ENCODE measurements at regions not wholly inside any gene's neighbourhood (a gene's known extent, or its start where the extent isn't known, plus 50 kb on each side); places are given as distances from the start of the nearest gene placed in this dataset.
A peak's percentile ranks its signal among the peaks of the same experiment; 100 is the strongest.

DNA sequence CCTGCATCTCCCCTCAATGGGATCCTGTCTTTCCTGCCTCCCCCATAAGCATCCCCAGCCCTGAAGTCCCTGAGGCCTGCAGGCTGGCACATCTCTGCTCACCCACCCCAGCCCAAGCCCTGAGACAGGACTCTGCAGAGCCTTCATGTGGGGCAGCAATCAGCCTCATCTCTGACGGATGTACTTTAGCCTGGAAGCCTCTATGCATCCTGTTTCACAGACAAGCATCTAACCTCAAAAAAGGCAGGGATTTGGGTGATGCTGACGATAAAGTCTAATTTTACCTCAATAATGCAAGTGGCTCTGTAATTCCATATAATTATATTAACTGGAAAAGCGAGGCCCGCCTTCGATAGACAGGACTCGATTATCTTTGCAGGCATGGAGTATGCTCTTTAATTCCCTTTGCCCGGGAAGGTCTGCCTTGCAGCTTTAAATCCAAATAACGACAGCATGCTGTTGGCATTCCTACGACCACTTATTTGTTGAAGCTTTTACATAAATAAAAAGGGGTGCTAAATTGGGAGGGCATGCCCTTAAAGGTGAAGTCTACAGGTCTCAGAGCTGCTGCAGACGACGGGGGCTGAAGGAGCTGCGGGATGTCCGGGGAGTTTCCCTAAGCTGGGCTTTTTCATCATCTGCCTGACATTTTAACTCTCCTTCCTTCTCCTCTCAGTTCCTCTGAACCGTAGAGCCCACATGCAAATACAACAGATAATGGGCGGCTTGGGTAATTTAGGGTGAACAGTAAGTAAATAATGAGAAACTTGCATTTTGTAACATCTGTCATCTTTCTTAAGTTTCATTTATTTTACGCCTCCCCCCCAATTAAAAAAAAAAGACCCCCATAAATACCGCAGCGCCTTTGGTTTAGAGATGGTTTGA is 211.5 kb downstream of the URI1 start:
- ATAC-seq (ENCODE audit: low read depth) (peak; percentile 83), DNase-seq (ENCODE audit: low spot score in 2 of 2) (no peak)
- no peaks in the 10 kb centered on the region for H3K9me3 Mint-ChIP-seq
- H3K27ac Mint-ChIP-seq: no peak overlapping the region
- H3K27me3 Mint-ChIP-seq: peaks cover 6% of the 10 kb centered on the region
- peaks cover 5% of the 10 kb centered on the region for H3K4me1 Mint-ChIP-seq
- H3K36me3 Mint-ChIP-seq: no peaks in the 10 kb centered on the region
- H3K4me3 Mint-ChIP-seq: no peak overlapping the region

DNA sequence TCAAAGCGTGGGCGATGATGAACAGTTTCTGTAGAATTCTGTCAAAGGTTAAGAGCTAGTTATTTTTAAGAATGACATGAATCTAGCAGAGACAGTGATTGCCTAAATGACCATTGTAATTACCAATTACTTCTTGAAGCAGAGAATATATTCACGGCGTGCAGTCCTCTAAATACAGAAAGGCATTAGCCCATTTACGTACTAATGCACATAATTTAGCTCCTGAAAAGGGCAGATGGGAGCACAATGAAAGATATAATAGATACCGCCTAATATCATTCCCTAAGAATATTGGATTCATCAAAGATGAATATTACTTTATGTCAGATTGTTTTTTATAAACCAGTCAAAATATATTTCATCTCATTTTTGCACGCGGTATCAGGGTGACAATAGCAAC is 212.4 kb downstream of the URI1 start:
- Mint-ChIP-seq H3K36me3 (no peaks in the 10 kb centered on the region), H3K27me3 (peaks cover 3% of the 10 kb centered on the region), H3K9me3 (no peaks in the 10 kb centered on the region), H3K4me3 (no peak overlapping the region), H3K4me1 (peaks cover 5% of the 10 kb centered on the region), H3K27ac (no peak overlapping the region)
- DNase-seq (ENCODE audit: low spot score in 2 of 2) (no peak), ATAC-seq (ENCODE audit: low read depth) (no peak)

DNA sequence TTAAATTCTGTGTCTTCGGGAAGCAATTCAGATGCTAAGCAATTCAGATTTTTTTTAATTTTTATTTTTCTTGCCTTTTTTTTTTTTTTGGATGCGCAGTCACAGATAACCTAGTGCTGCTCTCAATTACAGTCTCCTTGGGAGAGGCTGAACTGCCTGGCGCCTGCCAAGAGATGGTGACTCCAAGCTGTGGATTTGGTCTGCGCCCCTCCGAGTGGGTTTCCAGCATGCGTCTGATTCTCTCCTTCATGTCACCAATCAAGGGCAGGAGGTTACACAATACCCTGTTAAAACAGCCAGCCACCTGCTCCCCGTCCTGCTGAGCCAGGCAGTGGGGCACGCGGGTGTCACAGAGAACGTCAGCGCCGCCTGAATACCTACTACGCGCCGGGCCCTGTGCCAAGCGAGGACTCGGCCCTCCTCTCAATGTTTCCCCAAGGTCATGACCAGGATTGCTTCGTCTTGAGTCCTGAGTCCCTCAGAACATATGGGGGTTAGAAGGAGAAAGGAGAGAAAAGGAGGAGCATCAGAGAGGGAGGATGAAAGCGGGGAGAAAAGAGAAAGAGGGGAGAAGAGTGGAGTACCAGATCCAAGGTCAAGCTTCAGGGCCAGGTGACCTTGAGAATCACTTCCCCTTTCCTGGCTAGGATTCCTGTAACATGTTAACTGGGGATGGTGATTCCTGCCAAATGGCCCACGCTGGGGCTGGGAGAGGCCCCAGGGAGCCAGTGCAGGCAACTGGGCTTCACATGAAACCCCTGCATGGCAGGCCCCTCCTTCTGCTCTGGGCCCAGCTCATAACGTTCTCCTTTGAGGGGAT is 213.6 kb downstream of the URI1 start:
- peaks cover 5% of the 10 kb centered on the region for H3K4me1 Mint-ChIP-seq
- H3K4me3 Mint-ChIP-seq: no peak overlapping the region
- H3K9me3 Mint-ChIP-seq: no peaks in the 10 kb centered on the region
- ATAC-seq (ENCODE audit: low read depth) (no peak), DNase-seq (ENCODE audit: low spot score in 2 of 2) (no peak)
- H3K27me3 Mint-ChIP-seq: no peaks in the 10 kb centered on the region
- no peaks in the 10 kb centered on the region for H3K36me3 Mint-ChIP-seq
- H3K27ac Mint-ChIP-seq: no peak overlapping the region

- peaks cover 5% of the 10 kb centered on the region for H3K4me1 Mint-ChIP-seq
Measured at GRCh38 chr19:30156646-30157045, 214.6 kb downstream of the URI1 start.

DNA sequence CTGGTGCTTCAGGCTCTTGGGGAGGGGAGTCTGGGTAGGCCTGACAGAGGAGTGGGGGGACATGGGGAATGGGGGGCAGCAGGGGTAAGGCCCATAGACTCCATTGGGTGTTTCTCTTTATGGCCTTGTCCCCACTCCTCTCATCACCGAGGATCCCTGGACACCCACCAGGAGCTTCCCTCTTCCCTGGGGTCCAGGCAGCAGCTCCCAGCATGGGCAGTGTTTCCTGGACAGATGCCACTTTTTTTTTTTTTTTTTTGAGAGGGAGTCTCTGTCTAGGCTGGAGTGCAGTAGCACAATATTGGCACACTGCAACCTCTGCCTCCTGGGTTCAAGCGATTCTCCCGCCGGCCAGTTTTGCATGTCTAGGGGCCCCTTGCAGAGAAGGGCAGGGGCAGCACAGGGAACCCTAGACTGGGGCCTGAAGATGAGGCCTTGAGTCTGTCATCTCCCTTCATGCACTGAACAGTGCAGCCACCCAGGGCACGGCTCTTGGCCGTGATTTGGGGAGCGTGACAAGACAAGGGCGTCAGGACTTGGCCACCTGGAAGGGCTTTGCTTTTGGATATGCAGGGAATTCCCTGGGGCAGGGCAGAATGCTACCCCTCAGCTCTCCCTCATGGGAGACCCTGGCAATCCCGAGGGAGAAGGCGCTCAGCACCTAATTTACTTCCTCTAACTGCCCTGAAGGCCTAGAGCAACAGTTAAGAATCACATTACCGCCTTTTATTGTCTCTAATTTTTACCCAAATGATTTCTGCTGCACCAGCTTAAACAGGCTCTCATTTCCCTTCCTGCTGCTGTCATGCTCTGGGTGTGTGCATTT is 213.9 kb upstream of the ZNF536 start:
- peaks cover 8% of the 10 kb centered on the region for H3K27me3 Mint-ChIP-seq
- H3K36me3 Mint-ChIP-seq: no peaks in the 10 kb centered on the region
- H3K9me3 Mint-ChIP-seq: peaks cover 6% of the 10 kb centered on the region
- no peak for ATAC-seq (ENCODE audit: low read depth)
- DNase-seq (ENCODE audit: low spot score in 2 of 2): no peak
- peaks cover 8% of the 10 kb centered on the region for H3K4me1 Mint-ChIP-seq
- H3K4me3 Mint-ChIP-seq: no peak overlapping the region
- H3K27ac Mint-ChIP-seq: no peak overlapping the region

More at GRCh38 chr19:30156646-30157045, 214.6 kb downstream of the URI1 start:
- H3K9me3 Mint-ChIP-seq: no peaks in the 10 kb centered on the region
- no peaks in the 10 kb centered on the region for H3K36me3 Mint-ChIP-seq
- no peak for ATAC-seq (ENCODE audit: low read depth)
- no peaks in the 10 kb centered on the region for H3K27me3 Mint-ChIP-seq
- H3K27ac Mint-ChIP-seq: no peak overlapping the region
- no peak for DNase-seq (ENCODE audit: low spot score in 2 of 2)
- H3K4me3 Mint-ChIP-seq: no peak overlapping the region

DNA sequence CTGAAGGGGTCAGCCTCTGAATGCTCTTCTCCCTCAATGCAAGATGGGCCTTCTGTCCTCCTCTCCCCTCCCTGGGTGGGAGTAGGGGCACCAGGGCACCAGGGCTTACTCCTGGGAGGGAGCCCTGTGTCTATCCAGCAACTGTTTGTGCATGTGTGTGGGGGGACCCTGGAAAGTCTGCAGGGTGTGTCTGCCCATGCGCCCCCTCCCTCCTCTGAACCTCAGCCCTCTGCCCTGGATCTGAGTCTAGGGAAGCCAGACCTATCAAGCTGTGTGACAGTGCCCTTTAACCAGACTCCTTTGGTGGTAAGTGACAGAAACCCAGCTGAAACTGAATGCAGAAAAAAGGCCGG is 213.3 kb upstream of the ZNF536 start:
- peaks cover 6% of the 10 kb centered on the region for H3K9me3 Mint-ChIP-seq
- H3K27ac Mint-ChIP-seq: no peak overlapping the region
- peaks cover 8% of the 10 kb centered on the region for H3K4me1 Mint-ChIP-seq
- no peaks in the 10 kb centered on the region for H3K36me3 Mint-ChIP-seq
- peaks cover 8% of the 10 kb centered on the region for H3K27me3 Mint-ChIP-seq
- DNase-seq (ENCODE audit: low spot score in 2 of 2) (no peak), ATAC-seq (ENCODE audit: low read depth) (no peak)
- H3K4me3 Mint-ChIP-seq: no peak overlapping the region

DNA sequence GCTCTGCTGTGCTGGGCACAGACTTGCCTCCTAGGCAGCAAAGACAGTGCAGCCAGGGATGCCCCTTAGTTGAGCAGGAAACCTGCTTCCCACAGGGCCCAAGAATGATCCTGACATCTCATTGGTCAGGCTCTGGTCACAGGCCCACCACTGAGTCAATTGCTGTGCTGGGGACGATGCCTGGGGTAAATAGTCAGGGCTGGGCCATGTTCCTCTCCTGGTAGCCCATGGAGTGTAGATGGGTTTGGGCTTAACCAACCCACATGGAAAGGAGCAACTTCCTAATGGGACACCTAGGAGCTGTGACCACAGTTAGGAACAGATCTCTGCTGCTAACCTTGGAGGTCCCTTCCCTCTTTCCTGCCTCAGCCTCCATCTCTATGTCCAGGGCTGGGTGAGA is 212.5 kb upstream of the ZNF536 start:
- peaks cover 7% of the 10 kb centered on the region for H3K9me3 Mint-ChIP-seq
- H3K27me3 Mint-ChIP-seq: peaks cover 8% of the 10 kb centered on the region

GRCh38 chr19:30160426-30160825 is 211.8 kb upstream of the ZNF536 start:
- H3K9me3 Mint-ChIP-seq: peaks cover 7% of the 10 kb centered on the region
- no peaks in the 10 kb centered on the region for H3K36me3 Mint-ChIP-seq
- H3K4me1 Mint-ChIP-seq: peaks cover 5% of the 10 kb centered on the region
- ATAC-seq (ENCODE audit: low read depth) (no peak), DNase-seq (ENCODE audit: low spot score in 2 of 2) (no peak)
- H3K27me3 Mint-ChIP-seq: peaks cover 8% of the 10 kb centered on the region
- no peak overlapping the region for H3K4me3 Mint-ChIP-seq
- no peak overlapping the region for H3K27ac Mint-ChIP-seq

More for the DNA sequence above, 212.5 kb upstream of the ZNF536 start:
- ATAC-seq (ENCODE audit: low read depth) (no peak), DNase-seq (ENCODE audit: low spot score in 2 of 2) (no peak)
- no peak overlapping the region for H3K4me3 Mint-ChIP-seq
- peaks cover 5% of the 10 kb centered on the region for H3K4me1 Mint-ChIP-seq
- H3K27ac Mint-ChIP-seq: no peak overlapping the region
- H3K36me3 Mint-ChIP-seq: no peaks in the 10 kb centered on the region

DNA sequence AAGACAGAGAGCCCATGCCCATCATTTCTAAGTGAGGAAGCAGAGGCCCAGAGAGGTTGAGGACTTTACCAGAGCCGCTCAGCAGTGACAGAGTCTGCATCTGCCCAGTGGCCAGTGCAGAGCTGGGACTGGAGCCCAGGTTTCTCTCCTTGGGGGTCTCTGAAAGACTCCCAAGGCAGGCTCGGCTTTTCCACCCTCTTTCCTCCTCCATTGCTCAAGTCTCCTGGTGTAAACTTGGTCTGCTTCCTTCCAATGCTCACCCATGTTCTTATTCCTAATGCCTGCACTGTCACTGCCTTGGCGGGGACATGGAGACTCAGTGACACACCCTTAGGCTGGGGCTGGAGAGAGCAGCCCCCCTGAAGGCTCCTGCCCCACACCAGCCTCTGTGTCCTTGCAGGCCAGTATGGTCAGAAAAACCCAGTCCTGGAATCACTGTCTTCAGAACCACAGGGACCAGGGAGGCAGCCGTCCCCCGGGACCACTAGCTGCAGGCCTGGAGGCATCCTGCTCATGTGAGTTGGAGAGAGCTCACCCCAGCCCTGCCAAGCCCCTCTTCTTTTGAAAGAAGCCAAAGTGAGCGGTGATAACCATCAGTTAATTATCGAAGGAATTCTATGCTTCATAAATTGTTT is 211.0 kb upstream of the ZNF536 start:
- Mint-ChIP-seq H3K9me3 (peaks cover 7% of the 10 kb centered on the region), H3K36me3 (no peaks in the 10 kb centered on the region), H3K4me1 (peaks cover 3% of the 10 kb centered on the region), H3K27me3 (peaks cover 10% of the 10 kb centered on the region), H3K27ac (no peak overlapping the region), H3K4me3 (no peak overlapping the region)
- ATAC-seq (ENCODE audit: low read depth): no peak
- DNase-seq (ENCODE audit: low spot score in 2 of 2): no peak

GRCh38 chr19:30161770-30162169 is 210.4 kb upstream of the ZNF536 start:
- ATAC-seq (ENCODE audit: low read depth) (no peak), DNase-seq (ENCODE audit: low spot score in 2 of 2) (no peak)
- no peaks in the 10 kb centered on the region for H3K36me3 Mint-ChIP-seq
- H3K27me3 Mint-ChIP-seq: peaks cover 10% of the 10 kb centered on the region
- no peak overlapping the region for H3K4me3 Mint-ChIP-seq
- H3K4me1 Mint-ChIP-seq: peaks cover 3% of the 10 kb centered on the region
- H3K9me3 Mint-ChIP-seq: peaks cover 7% of the 10 kb centered on the region
- no peak overlapping the region for H3K27ac Mint-ChIP-seq

GRCh38 chr19:30162718-30163117 is 209.5 kb upstream of the ZNF536 start:
- no peak for DNase-seq (ENCODE audit: low spot score in 2 of 2)
- peaks cover 3% of the 10 kb centered on the region for H3K4me1 Mint-ChIP-seq
- H3K4me3 Mint-ChIP-seq: no peak overlapping the region
- ATAC-seq (ENCODE audit: low read depth): no peak
- H3K9me3 Mint-ChIP-seq: peaks cover 7% of the 10 kb centered on the region
- H3K27me3 Mint-ChIP-seq: peaks cover 10% of the 10 kb centered on the region
- no peaks in the 10 kb centered on the region for H3K36me3 Mint-ChIP-seq
- H3K27ac Mint-ChIP-seq: no peak overlapping the region

DNA sequence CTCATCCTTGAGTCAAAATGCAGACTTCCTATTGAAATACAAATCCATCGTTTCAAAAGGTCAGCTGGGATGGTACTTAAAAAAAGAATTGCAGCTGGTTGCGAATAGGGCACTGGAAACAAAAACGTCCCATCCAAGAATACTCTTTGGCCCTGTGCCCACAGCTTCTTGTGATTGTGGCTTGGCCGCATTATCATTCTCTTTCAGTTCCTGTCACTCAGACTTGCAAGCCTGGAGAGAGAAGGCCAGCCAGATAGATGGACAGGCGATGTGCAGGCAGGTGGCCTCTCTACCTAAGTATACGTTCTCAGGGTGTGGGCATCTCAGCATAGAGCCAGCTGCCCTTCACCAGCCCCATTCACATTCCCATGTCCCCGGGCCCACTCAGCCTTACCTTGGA is 208.5 kb upstream of the ZNF536 start:
- ATAC-seq (ENCODE audit: low read depth) (no peak), DNase-seq (ENCODE audit: low spot score in 2 of 2) (no peak)
- H3K27me3 Mint-ChIP-seq: peaks cover 10% of the 10 kb centered on the region
- peaks cover 7% of the 10 kb centered on the region for H3K9me3 Mint-ChIP-seq
- no peak overlapping the region for H3K4me3 Mint-ChIP-seq
- H3K4me1 Mint-ChIP-seq: peaks cover 3% of the 10 kb centered on the region
- no peaks in the 10 kb centered on the region for H3K36me3 Mint-ChIP-seq
- H3K27ac Mint-ChIP-seq: no peak overlapping the region

DNA sequence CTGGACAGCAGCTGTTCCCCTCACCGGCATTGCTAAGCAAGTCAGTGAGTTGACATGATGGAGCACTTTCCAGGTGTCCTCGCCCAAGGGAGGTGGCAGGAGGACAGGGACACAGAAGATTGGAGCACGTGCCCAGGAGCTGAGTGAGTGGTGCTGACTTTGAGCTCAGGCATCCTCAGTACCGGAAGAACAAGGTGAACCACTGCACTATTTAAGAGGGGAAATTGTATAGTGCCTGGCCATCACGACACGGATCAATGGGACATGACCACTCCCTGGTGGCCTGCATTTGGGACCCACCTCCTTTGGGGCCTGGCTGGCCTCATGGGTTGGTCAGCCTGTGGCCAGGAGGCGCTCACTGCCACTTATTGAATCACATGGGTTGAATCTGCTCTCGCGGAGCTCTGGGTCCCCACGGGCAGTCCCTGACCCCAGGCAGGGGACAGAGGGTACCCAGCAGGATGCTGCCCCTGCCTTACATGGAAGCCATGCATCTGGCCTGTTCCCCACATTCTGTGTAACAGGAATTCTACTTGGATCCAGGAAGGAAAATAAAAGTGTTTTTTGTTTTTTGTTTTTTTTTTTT is 206.9 kb upstream of the ZNF536 start:
- no peak overlapping the region for H3K4me3 Mint-ChIP-seq
- DNase-seq (ENCODE audit: low spot score in 2 of 2): no peak
- no peak overlapping the region for H3K27ac Mint-ChIP-seq
- peaks cover 3% of the 10 kb centered on the region for H3K4me1 Mint-ChIP-seq
- peaks cover 10% of the 10 kb centered on the region for H3K27me3 Mint-ChIP-seq
- no peaks in the 10 kb centered on the region for H3K36me3 Mint-ChIP-seq
- ATAC-seq (ENCODE audit: low read depth): no peak
- H3K9me3 Mint-ChIP-seq: peaks cover 7% of the 10 kb centered on the region

Measured in memory B cell (primary cell).